H1 (cell line): ENCODE measurements at regions not wholly inside any gene's neighbourhood (a gene's known extent, or its start where the extent isn't known, plus 50 kb on each side); places are given as distances from the start of the nearest gene placed in this dataset.

Experiments
- ASH2L ChIP-seq: fragments of 200-600, 300-600 bp; sonication (generic); IDR thresholded peaks from one replicate; pipeline ENCODE4 v1.7.1; 2017; ENCODE audit warnings: low read length
- CBX8 ChIP-seq: fragments of 300-800, 300-1000 bp; sonication (generic); IDR thresholded peaks from 2 replicates; pipeline ENCODE4 v1.7.1; 2016; ENCODE audit warnings: low read depth, low read length, borderline replicate concordance
- CREB1 ChIP-seq: IDR thresholded peaks from 2 replicates; pipeline ENCODE4 v1.6.1; 2012; ENCODE audit warnings: inconsistent platforms
- KDM1A ChIP-seq: fragments of 200-600, 300-600 bp; sonication (generic); IDR thresholded peaks from 2 replicates; pipeline ENCODE4 v1.7.1; 2016; ENCODE audit warnings: mild to moderate bottlenecking, low read length, borderline replicate concordance
- RNF2 ChIP-seq: fragments of 200-900, 300-1000 bp; sonication (generic); IDR thresholded peaks from 2 replicates; pipeline ENCODE4 v1.7.1; 2016; ENCODE audit warnings: borderline replicate concordance, low read depth, mild to moderate bottlenecking, antibody characterized with exemption, low read length; ENCODE audit not compliant: poor library complexity, severe bottlenecking; ENCODE audit errors: missing control alignments
- SAP30 ChIP-seq: fragments of 300-600 bp; sonication (generic); IDR thresholded peaks from 2 replicates; pipeline ENCODE4 v1.7.1; 2012; ENCODE audit warnings: low read length, moderate library complexity, mild to moderate bottlenecking, inconsistent platforms; ENCODE audit not compliant: insufficient read depth, insufficient replicate concordance
- SP4 ChIP-seq: IDR thresholded peaks from 2 replicates; pipeline ENCODE4 v1.6.1; 2012; ENCODE audit warnings: low read length, inconsistent platforms
- TAF7 ChIP-seq: optimal IDR thresholded peaks from 2 replicates; pipeline ENCODE3; 2011; ENCODE audit warnings: low read depth, mild to moderate bottlenecking, inconsistent platforms, low read length, moderate library complexity, borderline replicate concordance
- TF ChIP-seq, protein P1 (sequence below), 3 experiments: IDR thresholded peaks; 1 replicate in 2 of 3; 2 replicates in 1 of 3; pipeline versions ENCODE4 v1.5.1 to v1.6.1; 2011; ENCODE audit warnings: low read length in 3 of 3, mild to moderate bottlenecking in 3 of 3, inconsistent platforms in 2 of 3, low read depth in 1 of 3, moderate library complexity in 1 of 3; ENCODE audit not compliant: insufficient read depth in 1 of 3; ENCODE audit errors: control extremely low read depth in 1 of 3

DNA sequence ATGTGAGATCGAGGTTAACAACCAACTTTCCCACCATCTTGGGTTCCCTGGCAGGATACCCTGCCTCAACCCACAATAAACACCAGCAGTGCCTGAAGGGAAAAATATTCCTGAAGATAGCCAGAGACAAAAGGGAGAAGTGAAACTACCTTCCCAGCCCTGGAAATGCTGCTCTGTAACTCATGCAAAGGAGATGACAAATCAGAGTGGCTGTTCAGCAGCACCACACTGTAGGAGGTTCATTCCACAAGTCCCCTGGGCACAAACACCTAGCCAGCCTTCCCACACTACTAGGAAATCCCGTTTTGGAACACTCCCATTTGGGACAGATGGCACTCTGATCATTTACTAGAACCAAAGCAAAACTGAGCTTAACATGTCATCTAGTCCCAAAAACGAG is 190.7 kb upstream of the RBBP8 start (continued):
- TF ChIP-seq, protein P1, sequence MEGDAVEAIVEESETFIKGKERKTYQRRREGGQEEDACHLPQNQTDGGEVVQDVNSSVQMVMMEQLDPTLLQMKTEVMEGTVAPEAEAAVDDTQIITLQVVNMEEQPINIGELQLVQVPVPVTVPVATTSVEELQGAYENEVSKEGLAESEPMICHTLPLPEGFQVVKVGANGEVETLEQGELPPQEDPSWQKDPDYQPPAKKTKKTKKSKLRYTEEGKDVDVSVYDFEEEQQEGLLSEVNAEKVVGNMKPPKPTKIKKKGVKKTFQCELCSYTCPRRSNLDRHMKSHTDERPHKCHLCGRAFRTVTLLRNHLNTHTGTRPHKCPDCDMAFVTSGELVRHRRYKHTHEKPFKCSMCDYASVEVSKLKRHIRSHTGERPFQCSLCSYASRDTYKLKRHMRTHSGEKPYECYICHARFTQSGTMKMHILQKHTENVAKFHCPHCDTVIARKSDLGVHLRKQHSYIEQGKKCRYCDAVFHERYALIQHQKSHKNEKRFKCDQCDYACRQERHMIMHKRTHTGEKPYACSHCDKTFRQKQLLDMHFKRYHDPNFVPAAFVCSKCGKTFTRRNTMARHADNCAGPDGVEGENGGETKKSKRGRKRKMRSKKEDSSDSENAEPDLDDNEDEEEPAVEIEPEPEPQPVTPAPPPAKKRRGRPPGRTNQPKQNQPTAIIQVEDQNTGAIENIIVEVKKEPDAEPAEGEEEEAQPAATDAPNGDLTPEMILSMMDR (IDR thresholded peaks at IDR 0.05; ENCODE audit: control extremely low read depth in 1 of 3, insufficient read depth in 1 of 3, low read depth in 1 of 3, low read length in 3 of 3): no peak
- no peak for TF ChIP-seq TAF7
- TF ChIP-seq CREB1: no peak
- no peak for TF ChIP-seq SAP30
- no peak for TF ChIP-seq SP4
- no peak for TF ChIP-seq KDM1A
- TF ChIP-seq RNF2: no peak
- TF ChIP-seq CBX8: no peak
- TF ChIP-seq ASH2L: no peak
